Progenitor cell of endocrine pancreas (in vitro differentiated cells): ENCODE measurements at regions not wholly inside any gene's neighbourhood (a gene's known extent, or its start where the extent isn't known, plus 50 kb on each side); places are given as distances from the start of the nearest gene placed in this dataset.
"Not testable (repeated sequence)": the region's sequence is repeated elsewhere in the genome, so short reads cannot be mapped to it uniquely, and the experiment has no call there.

Experiments used
- DNase-seq: peaks from one replicate; pipeline ENCODE4 v3.0.0; 2021; ENCODE audit warnings: low spot score; ENCODE audit not compliant: unreplicated experiment
- H3K27ac Mint-ChIP-seq: 2 replicates; pipeline ENCODE4 v1.8.0; 2021; ENCODE audit warnings: mild to moderate bottlenecking, moderate library complexity, mixed read lengths
- H3K27me3 Mint-ChIP-seq: 2 replicates; pipeline ENCODE4 v1.8.0; 2021; ENCODE audit warnings: mixed read lengths
- H3K36me3 Mint-ChIP-seq: 2 replicates; pipeline ENCODE4 v1.8.0; 2022; ENCODE audit warnings: mixed read lengths; ENCODE audit not compliant: insufficient read depth
- H3K4me1 Mint-ChIP-seq: 2 replicates; pipeline ENCODE4 v1.8.0; 2021; ENCODE audit warnings: low read depth, mixed read lengths
- H3K4me3 Mint-ChIP-seq: 2 replicates; pipeline ENCODE4 v1.8.0; 2021; ENCODE audit warnings: low read depth, mild to moderate bottlenecking, moderate library complexity, mixed read lengths
- H3K9me3 Mint-ChIP-seq: 2 replicates; pipeline ENCODE4 v1.8.0; 2021; ENCODE audit warnings: low read depth, mixed read lengths
- CTCF ChIP-seq: fragments of 200-600 bp; sonication (generic); IDR thresholded peaks from one replicate; pipeline ENCODE4 v1.5.0; 2021; ENCODE audit warnings: antibody characterized with exemption, mild to moderate bottlenecking; ENCODE audit not compliant: unreplicated experiment

GRCh38 chr21:28298251-28298672 lies 694.4 kb downstream of the LTN1 start:
- peaks cover 8% of the 10 kb centered on the region for H3K9me3 Mint-ChIP-seq
- H3K4me3 Mint-ChIP-seq: no peak overlapping the region
- no peak for TF ChIP-seq CTCF
- peaks cover 2% of the 10 kb centered on the region for H3K4me1 Mint-ChIP-seq
- H3K27me3 Mint-ChIP-seq: no peaks in the 10 kb centered on the region
- H3K27ac Mint-ChIP-seq: no peak overlapping the region
- DNase-seq: no peak
- H3K36me3 Mint-ChIP-seq: no peaks in the 10 kb centered on the region

GRCh38 chr21:28294051-28294450 lies 698.6 kb downstream of the LTN1 start:
- no peak for TF ChIP-seq CTCF
- Mint-ChIP-seq H3K27me3 (no peaks in the 10 kb centered on the region), H3K4me3 (no peak overlapping the region), H3K36me3 (peaks cover 5% of the 10 kb centered on the region), H3K27ac (no peak overlapping the region), H3K9me3 (peaks cover 12% of the 10 kb centered on the region), H3K4me1 (no peaks in the 10 kb centered on the region)
- no peak for DNase-seq

- no peak for DNase-seq
- peaks cover 29% of the 10 kb centered on the region for H3K4me1 Mint-ChIP-seq
- peaks cover 4% of the 10 kb centered on the region for H3K9me3 Mint-ChIP-seq
- peak overlapping the region; percentile 3 for H3K4me3 Mint-ChIP-seq
- no peak for TF ChIP-seq CTCF
- peaks cover 12% of the 10 kb centered on the region for H3K27me3 Mint-ChIP-seq
- peak overlapping the region; percentile 44 for H3K27ac Mint-ChIP-seq
- H3K36me3 Mint-ChIP-seq: peaks cover 1% of the 10 kb centered on the region
These were observed 708.8 kb downstream of the LTN1 start for GRCh38 chr21:28283641-28284490.

- Mint-ChIP-seq H3K27ac (peak overlapping the region; percentile 19), H3K36me3 (peaks cover 1% of the 10 kb centered on the region), H3K4me3 (peak overlapping the region; percentile 16), H3K4me1 (peaks cover 29% of the 10 kb centered on the region), H3K9me3 (peaks cover 5% of the 10 kb centered on the region), H3K27me3 (peaks cover 9% of the 10 kb centered on the region)
- no peak for TF ChIP-seq CTCF
- DNase-seq: no peak
These were observed 709.8 kb downstream of the LTN1 start for GRCh38 chr21:28282833-28283232.

GRCh38 chr21:28281357-28281756 lies 711.3 kb downstream of the LTN1 start:
- not testable (repeated sequence) for H3K36me3 Mint-ChIP-seq, H3K27ac Mint-ChIP-seq, H3K4me3 Mint-ChIP-seq, DNase-seq, H3K9me3 Mint-ChIP-seq, H3K27me3 Mint-ChIP-seq
- H3K4me1 Mint-ChIP-seq: peaks cover 29% of the 10 kb centered on the region

GRCh38 chr21:28280611-28281010 lies 712.1 kb downstream of the LTN1 start:
- Mint-ChIP-seq H3K27me3 (no peaks in the 10 kb centered on the region), H3K27ac (no peak overlapping the region), H3K4me1 (peaks cover 29% of the 10 kb centered on the region), H3K4me3 (no peak overlapping the region), H3K36me3 (peaks cover 1% of the 10 kb centered on the region), H3K9me3 (peaks cover 7% of the 10 kb centered on the region)
- TF ChIP-seq CTCF: no peak
- no peak for DNase-seq
